A549 (cell line): ENCODE measurements at regions not wholly inside any gene's neighbourhood (a gene's known extent, or its start where the extent isn't known, plus 50 kb on each side); places are given as distances from the start of the nearest gene placed in this dataset.

Experiments
- ATAC-seq, 2 experiments: fragments of 200-7000 bp in 1 of 2; fragments of >200 bp in 1 of 2; cut with Nextera tagmentation in 1 of 2; cut with Tn5 transposase in 1 of 2; 3 replicates each; pipeline versions ENCODE4 v1.8.0 to v1.9.1; 2018 to 2020; ENCODE audit warnings: mild to moderate bottlenecking in 1 of 2, moderate library complexity in 1 of 2
- CTCF ChIA-PET: fragments of 300-600 bp; sonication (Branson Sonifier 250); formaldehyde crosslinking; extraction: SDS; loops from one replicate; lab custom pipeline; 2021; ENCODE audit warnings: antibody characterized with exemption, inconsistent platforms; lab: Yijun Ruan, JAX
- POLR2A ChIA-PET: fragments of 350-600 bp; formaldehyde crosslinking; extraction: SDS; loops from one replicate; lab custom pipeline; 2021; ENCODE audit warnings: antibody characterized with exemption, inconsistent platforms; lab: Yijun Ruan, JAX
- DNase-seq, 2 experiments: peaks; one replicate each; pipeline versions ENCODE4 v3.0.0 to v3.0.0-alpha.2; 2011 to 2016; ENCODE audit warnings: low read depth in 1 of 2, low spot score in 1 of 2
- FAIRE-seq: peaks from 2 replicates; lab custom pipeline; 2011; peaks lifted over from hg19 to GRCh38; lab: Jason Lieb, UNC
- H3K27ac ChIP-seq, 2 experiments: fragments of >200 bp; sonication (Bioruptor Twin); formaldehyde crosslinking; 3 replicates each; pipeline ENCODE4 v1.5.1; 2016 to 2017
- H3K4me1 ChIP-seq: fragments of >200 bp; sonication (Bioruptor Twin); formaldehyde crosslinking; 3 replicates; pipeline ENCODE4 v1.6.1; 2016
- H3K4me2 ChIP-seq: fragments of >200 bp; sonication (Bioruptor Twin); formaldehyde crosslinking; 3 replicates; pipeline ENCODE4 v1.6.1; 2016
- H3K4me3 ChIP-seq: fragments of >200 bp; sonication (Bioruptor Twin); formaldehyde crosslinking; 3 replicates; pipeline ENCODE4 v1.5.1; 2016
- H3K9me3 ChIP-seq: fragments of >200 bp; sonication (Bioruptor Twin); formaldehyde crosslinking; 3 replicates; pipeline ENCODE4 v1.6.1; 2016
- CBX2 ChIP-seq: fragments of 200-600 bp; sonication (generic); IDR thresholded peaks from 2 replicates; pipeline ENCODE4 v1.6.1; 2016; ENCODE audit warnings: low read depth, mild to moderate bottlenecking, borderline replicate concordance
- CBX8 ChIP-seq: fragments of 200-600 bp; sonication (generic); IDR thresholded peaks from 2 replicates; pipeline ENCODE4 v1.6.1; 2016
- CEBPB ChIP-seq, 2 experiments: fragments of >200 bp in 1 of 2; sonication (Bioruptor Twin) in 1 of 2; formaldehyde crosslinking in 1 of 2; IDR thresholded peaks; 2 replicates each; pipeline ENCODE4 v1.6.1; 2012 to 2016
- CHD2 ChIP-seq: fragments of 150-350 bp; IDR thresholded peaks from 2 replicates; pipeline ENCODE4 v1.6.1; 2014; ENCODE audit warnings: low read length; ENCODE audit not compliant: partially characterized antibody
- EHF ChIP-seq: fragments of 250-450 bp; sonication (Bioruptor Pico); IDR thresholded peaks from 2 replicates; pipeline ENCODE4 v1.5.0; 2020; ENCODE audit warnings: mild to moderate bottlenecking
- EHMT2 ChIP-seq: fragments of 200-600 bp; sonication (generic); IDR thresholded peaks from 2 replicates; pipeline ENCODE4 v1.6.1; 2016; ENCODE audit warnings: antibody characterized with exemption, low read depth, mild to moderate bottlenecking, moderate library complexity
- EP300 ChIP-seq, 2 experiments: fragments of >200 bp; sonication (Bioruptor Twin); formaldehyde crosslinking; IDR thresholded peaks; 2 replicates in 1 of 2; 3 replicates in 1 of 2; pipeline ENCODE4 v1.6.1; 2016 to 2017
- ESRRA ChIP-seq: fragments of 150-350 bp; IDR thresholded peaks from 2 replicates; pipeline ENCODE4 v1.6.1; 2014; ENCODE audit warnings: mild to moderate bottlenecking, low read length, borderline replicate concordance
- GATA3 ChIP-seq: IDR thresholded peaks from 2 replicates; pipeline ENCODE4 v1.6.1; 2012; ENCODE audit warnings: borderline replicate concordance
- HDAC2 ChIP-seq: fragments of 200-600 bp; sonication (generic); IDR thresholded peaks from 2 replicates; pipeline ENCODE4 v1.6.1; 2016
- HOXB13 ChIP-seq: fragments of 250-450 bp; sonication (Bioruptor Pico); IDR thresholded peaks from 2 replicates; pipeline ENCODE4 v1.5.0; 2020; ENCODE audit warnings: low read depth, mild to moderate bottlenecking, moderate library complexity
- JUN ChIP-seq, 2 experiments: fragments of >200 bp; sonication (Bioruptor Twin); formaldehyde crosslinking; IDR thresholded peaks; 2 replicates in 1 of 2; 3 replicates in 1 of 2; pipeline ENCODE4 v1.6.1; 2016 to 2017
- KDM1A ChIP-seq: fragments of 200-600 bp; sonication (generic); IDR thresholded peaks from 2 replicates; pipeline ENCODE4 v1.6.1; 2016; ENCODE audit warnings: low read depth, mild to moderate bottlenecking
- KDM5A ChIP-seq: fragments of 200-600 bp; sonication (generic); IDR thresholded peaks from 2 replicates; pipeline ENCODE4 v1.6.1; 2016; ENCODE audit warnings: antibody characterized with exemption, mild to moderate bottlenecking
- MAZ ChIP-seq: fragments of 150-350 bp; IDR thresholded peaks from 2 replicates; pipeline ENCODE4 v1.6.1; 2014; ENCODE audit warnings: antibody characterized with exemption, low read depth, low read length, borderline replicate concordance
- NFE2L2 ChIP-seq: fragments of 150-350 bp; conservative IDR thresholded peaks from 2 replicates; pipeline ENCODE4 v1.6.1; 2014; ENCODE audit warnings: low read length
- NPAS2 ChIP-seq: fragments of 250-450 bp; sonication (Bioruptor Pico); IDR thresholded peaks from 2 replicates; pipeline ENCODE4 v1.8.0; 2022; ENCODE audit warnings: mild to moderate bottlenecking, moderate library complexity, borderline replicate concordance
- NR3C1 ChIP-seq: fragments of >200 bp; sonication (Bioruptor Twin); formaldehyde crosslinking; IDR thresholded peaks from 3 replicates; pipeline ENCODE4 v1.6.1; 2017
- POLR2AphosphoS2 ChIP-seq: conservative IDR thresholded peaks from 2 replicates; pipeline ENCODE4 v1.6.1; 2012; ENCODE audit warnings: low read length, improper control_type of control experiment, inconsistent platforms
- RAD21 ChIP-seq, 2 experiments: fragments of >200 bp in 1 of 2; sonication (Bioruptor Twin) in 1 of 2; formaldehyde crosslinking in 1 of 2; IDR thresholded peaks in 1 of 2; conservative IDR thresholded peaks in 1 of 2; 2 replicates in 1 of 2; 3 replicates in 1 of 2; pipeline ENCODE4 v1.6.1; 2012 to 2018; ENCODE audit warnings: inconsistent platforms in 1 of 2
- RARB ChIP-seq: fragments of 250-450 bp; sonication (Bioruptor Pico); IDR thresholded peaks from 2 replicates; pipeline ENCODE4 v1.8.0; 2021; ENCODE audit warnings: mild to moderate bottlenecking, moderate library complexity
- RCOR1 ChIP-seq: fragments of 150-350 bp; IDR thresholded peaks from 2 replicates; pipeline ENCODE4 v1.6.1; 2014; ENCODE audit warnings: antibody characterized with exemption, low read length, low read depth
- RNF2 ChIP-seq: fragments of 200-600 bp; sonication (generic); IDR thresholded peaks from 2 replicates; pipeline ENCODE4 v1.6.1; 2016; ENCODE audit warnings: low read depth, mild to moderate bottlenecking, antibody characterized with exemption, moderate library complexity, borderline replicate concordance
- TFCP2L1 ChIP-seq: fragments of 250-450 bp; sonication (Bioruptor Pico); IDR thresholded peaks from 2 replicates; pipeline ENCODE4 v1.5.0; 2021; ENCODE audit warnings: mild to moderate bottlenecking
- ZC3H11A ChIP-seq: fragments of 450-650 bp; IDR thresholded peaks from 2 replicates; pipeline ENCODE4 v1.6.1; 2014; ENCODE audit warnings: antibody characterized with exemption, mild to moderate bottlenecking
- ZNF302 ChIP-seq: fragments of 250-450 bp; sonication (Bioruptor Pico); IDR thresholded peaks from 2 replicates; pipeline ENCODE4 v1.9.0; 2021; ENCODE audit warnings: inconsistent platforms, mild to moderate bottlenecking, moderate library complexity
- ZSCAN20 ChIP-seq: fragments of 250-450 bp; sonication (Bioruptor Pico); IDR thresholded peaks from 2 replicates; pipeline ENCODE4 v1.8.0; 2022; ENCODE audit warnings: mild to moderate bottlenecking, moderate library complexity
- WGBS: methylation state at CpG from one replicate; pipeline ENCODE4 v1.1.6; 2017; ENCODE audit errors: missing lambda C conversion rate; 5-methylcytosine and 5-hydroxymethylcytosine counted together
- TF ChIP-seq, protein P1 (sequence below): fragments of >200 bp; sonication (Bioruptor Twin); formaldehyde crosslinking; IDR thresholded peaks from 2 replicates; pipeline ENCODE4 v1.6.1; 2016
- TF ChIP-seq, protein P2 (sequence below): fragments of 250-450 bp; sonication (Bioruptor Pico); IDR thresholded peaks from 2 replicates; pipeline ENCODE4 v1.5.0; 2020; ENCODE audit warnings: low read depth, mild to moderate bottlenecking, moderate library complexity
- TF ChIP-seq, protein P3 (sequence below): fragments of >200 bp; sonication (Bioruptor Twin); formaldehyde crosslinking; IDR thresholded peaks from 3 replicates; pipeline ENCODE4 v1.6.1; 2016
- TF ChIP-seq, protein P4 (sequence below): fragments of 450-650 bp; IDR thresholded peaks from 2 replicates; pipeline ENCODE4 v1.6.1; 2014; ENCODE audit warnings: antibody characterized with exemption
- TF ChIP-seq, protein P5 (sequence below): IDR thresholded peaks from 2 replicates; pipeline ENCODE4 v1.6.1; 2012
- TF ChIP-seq, protein P6 (sequence below): fragments of >200 bp; sonication (Bioruptor Twin); formaldehyde crosslinking; IDR thresholded peaks from 3 replicates; pipeline ENCODE4 v1.5.1; 2016

DNA sequence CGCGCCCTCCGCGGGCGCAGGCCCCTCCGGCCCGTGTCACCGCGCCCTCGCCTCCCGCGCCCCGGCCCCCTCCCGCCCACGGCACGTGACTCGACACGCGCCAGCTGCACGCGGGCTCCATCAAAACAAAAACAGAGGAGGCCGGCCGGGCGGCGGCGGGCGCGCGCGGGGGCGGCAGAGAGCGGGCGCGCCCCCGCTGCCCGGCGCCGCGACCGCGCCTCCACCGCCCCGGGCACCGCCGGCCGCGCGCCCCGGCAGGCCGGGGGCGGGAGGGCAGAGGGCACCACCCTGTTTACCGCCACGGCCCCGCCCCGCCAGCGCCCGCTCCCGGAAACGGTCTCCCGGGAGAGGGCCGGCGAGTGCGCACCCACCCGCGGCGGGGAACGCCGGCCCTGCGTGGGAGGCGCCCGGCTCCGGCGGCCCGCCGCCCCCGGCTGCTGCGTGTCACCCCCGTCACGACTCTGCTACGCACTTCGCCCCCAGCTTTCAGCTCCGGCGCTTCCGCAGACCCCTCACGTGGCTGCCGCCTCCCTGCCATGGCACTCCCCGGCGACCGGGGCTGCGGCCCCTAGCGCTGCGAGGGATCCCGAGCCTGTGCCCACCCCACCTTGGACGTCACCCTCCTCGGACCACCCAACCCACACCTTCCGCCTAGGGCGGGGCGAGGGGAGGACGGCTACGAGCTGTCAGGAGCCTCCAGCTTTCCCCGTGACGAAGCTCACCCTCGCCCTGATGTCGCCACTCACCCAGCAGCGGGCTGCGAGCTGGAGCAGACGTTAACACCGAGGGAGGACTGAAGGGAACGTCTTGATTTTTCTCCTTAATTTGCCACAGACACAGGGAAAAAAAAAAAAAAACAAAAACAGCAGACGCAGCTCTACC, 221.6 kb upstream of the MKLN1 start:
- ChIA-PET POLR2A (interaction anchor here (0.6 to 2.2 kb wide), 6 partner anchors 58 to 194 kb away, joined by 3 to 13 read pairs (median 5); no protein-coding TSS in a partner anchor), CTCF (interaction anchor here (0.6 to 1.3 kb wide), 7 partner anchors 17 to 224 kb away, joined by 3 to 4 read pairs (median 4); no protein-coding TSS in a partner anchor)
- peak overlapping the region; percentile 98 to 99 for H3K27ac ChIP-seq
- FAIRE-seq (no peak), ATAC-seq (peak; percentile 25 to 29; a peak in 4 of 6 replicates), DNase-seq (peak; percentile 67 to 76)
- H3K4me2 ChIP-seq, result peak overlapping the region; percentile 98
- peaks cover 30% of the 10 kb centered on the region for H3K4me1 ChIP-seq
- under 1% methylated on average over 14 of the region's 110 CpGs for WGBS
- no peaks in the 10 kb centered on the region for H3K9me3 ChIP-seq
- peak overlapping the region; percentile 78 for H3K4me3 ChIP-seq
- TF ChIP-seq, protein P1, sequence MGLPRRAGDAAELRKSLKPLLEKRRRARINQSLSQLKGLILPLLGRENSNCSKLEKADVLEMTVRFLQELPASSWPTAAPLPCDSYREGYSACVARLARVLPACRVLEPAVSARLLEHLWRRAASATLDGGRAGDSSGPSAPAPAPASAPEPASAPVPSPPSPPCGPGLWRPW, result no peak
- TF ChIP-seq EHMT2 (no peak), ESRRA (no peak), EHF (CRISPR knock-in tag) (no peak), ZSCAN20 (no peak), GATA3 (peak; percentile 18; the same call in 1 of the 2 replicates), KDM5A (no peak), HOXB13 (CRISPR knock-in tag) (no peak), RNF2 (no peak), RCOR1 (no peak), HDAC2 (no peak), KDM1A (no peak), RARB (CRISPR knock-in tag) (no peak), ZC3H11A (no peak), CEBPB (IDR thresholded peaks at IDR 0.05) (no peak), CBX2 (no peak), MAZ (no peak), CBX8 (no peak), NFE2L2 (no peak), NR3C1 (no peak), ZNF302 (CRISPR knock-in tag) (no peak), NPAS2 (peak; percentile 31; the same call in 1 of the 2 replicates), RAD21 (conservative IDR thresholded peaks at IDR 0.05 in 1 of 2, IDR thresholded peaks at IDR 0.05 in 1 of 2) (no peak), TFCP2L1 (CRISPR knock-in tag) (peak; percentile 85), EP300 (IDR thresholded peaks at IDR 0.05) (no peak), CHD2 (no peak), POLR2AphosphoS2 (no peak), JUN (IDR thresholded peaks at IDR 0.05) (peak in 1 of 2 experiments; percentile 75; a peak in 4 of 5 replicates)
- TF ChIP-seq, protein P2, sequence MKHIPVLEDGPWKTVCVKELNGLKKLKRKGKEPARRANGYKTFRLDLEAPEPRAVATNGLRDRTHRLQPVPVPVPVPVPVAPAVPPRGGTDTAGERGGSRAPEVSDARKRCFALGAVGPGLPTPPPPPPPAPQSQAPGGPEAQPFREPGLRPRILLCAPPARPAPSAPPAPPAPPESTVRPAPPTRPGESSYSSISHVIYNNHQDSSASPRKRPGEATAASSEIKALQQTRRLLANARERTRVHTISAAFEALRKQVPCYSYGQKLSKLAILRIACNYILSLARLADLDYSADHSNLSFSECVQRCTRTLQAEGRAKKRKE (CRISPR knock-in tag), result no peak
- TF ChIP-seq, protein P3, sequence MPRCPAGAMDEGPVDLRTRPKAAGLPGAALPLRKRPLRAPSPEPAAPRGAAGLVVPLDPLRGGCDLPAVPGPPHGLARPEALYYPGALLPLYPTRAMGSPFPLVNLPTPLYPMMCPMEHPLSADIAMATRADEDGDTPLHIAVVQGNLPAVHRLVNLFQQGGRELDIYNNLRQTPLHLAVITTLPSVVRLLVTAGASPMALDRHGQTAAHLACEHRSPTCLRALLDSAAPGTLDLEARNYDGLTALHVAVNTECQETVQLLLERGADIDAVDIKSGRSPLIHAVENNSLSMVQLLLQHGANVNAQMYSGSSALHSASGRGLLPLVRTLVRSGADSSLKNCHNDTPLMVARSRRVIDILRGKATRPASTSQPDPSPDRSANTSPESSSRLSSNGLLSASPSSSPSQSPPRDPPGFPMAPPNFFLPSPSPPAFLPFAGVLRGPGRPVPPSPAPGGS, result no peak
- TF ChIP-seq, protein P4, sequence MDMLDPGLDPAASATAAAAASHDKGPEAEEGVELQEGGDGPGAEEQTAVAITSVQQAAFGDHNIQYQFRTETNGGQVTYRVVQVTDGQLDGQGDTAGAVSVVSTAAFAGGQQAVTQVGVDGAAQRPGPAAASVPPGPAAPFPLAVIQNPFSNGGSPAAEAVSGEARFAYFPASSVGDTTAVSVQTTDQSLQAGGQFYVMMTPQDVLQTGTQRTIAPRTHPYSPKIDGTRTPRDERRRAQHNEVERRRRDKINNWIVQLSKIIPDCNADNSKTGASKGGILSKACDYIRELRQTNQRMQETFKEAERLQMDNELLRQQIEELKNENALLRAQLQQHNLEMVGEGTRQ, result no peak; the same call in 1 of the 2 replicates
- TF ChIP-seq, protein P5, sequence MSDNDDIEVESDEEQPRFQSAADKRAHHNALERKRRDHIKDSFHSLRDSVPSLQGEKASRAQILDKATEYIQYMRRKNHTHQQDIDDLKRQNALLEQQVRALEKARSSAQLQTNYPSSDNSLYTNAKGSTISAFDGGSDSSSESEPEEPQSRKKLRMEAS, result peak; percentile 50
- TF ChIP-seq, protein P6, sequence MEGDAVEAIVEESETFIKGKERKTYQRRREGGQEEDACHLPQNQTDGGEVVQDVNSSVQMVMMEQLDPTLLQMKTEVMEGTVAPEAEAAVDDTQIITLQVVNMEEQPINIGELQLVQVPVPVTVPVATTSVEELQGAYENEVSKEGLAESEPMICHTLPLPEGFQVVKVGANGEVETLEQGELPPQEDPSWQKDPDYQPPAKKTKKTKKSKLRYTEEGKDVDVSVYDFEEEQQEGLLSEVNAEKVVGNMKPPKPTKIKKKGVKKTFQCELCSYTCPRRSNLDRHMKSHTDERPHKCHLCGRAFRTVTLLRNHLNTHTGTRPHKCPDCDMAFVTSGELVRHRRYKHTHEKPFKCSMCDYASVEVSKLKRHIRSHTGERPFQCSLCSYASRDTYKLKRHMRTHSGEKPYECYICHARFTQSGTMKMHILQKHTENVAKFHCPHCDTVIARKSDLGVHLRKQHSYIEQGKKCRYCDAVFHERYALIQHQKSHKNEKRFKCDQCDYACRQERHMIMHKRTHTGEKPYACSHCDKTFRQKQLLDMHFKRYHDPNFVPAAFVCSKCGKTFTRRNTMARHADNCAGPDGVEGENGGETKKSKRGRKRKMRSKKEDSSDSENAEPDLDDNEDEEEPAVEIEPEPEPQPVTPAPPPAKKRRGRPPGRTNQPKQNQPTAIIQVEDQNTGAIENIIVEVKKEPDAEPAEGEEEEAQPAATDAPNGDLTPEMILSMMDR, result no peak
